IMR-90 (cell line): ENCODE measurements at regions not wholly inside any gene's neighbourhood (a gene's known extent, or its start where the extent isn't known, plus 50 kb on each side); places are given as distances from the start of the nearest gene placed in this dataset.

Source experiments
- ATAC-seq: fragments of 200-7000 bp; cut with Tn5 transposase; 2 replicates; pipeline ENCODE4 v1.9.1; 2020; ENCODE audit warnings: low read depth, mild to moderate bottlenecking, moderate library complexity
- BruUV-seq: library from RNA; stranded (reverse); fragments of 400-500 nt; replicated peaks from 2 replicates; lab custom pipeline; 2021; lab: Mats Ljungman, UMichigan
- CTCF ChIA-PET: fragments of 300-600 bp; formaldehyde crosslinking; extraction: SDS; loops from one replicate; lab custom pipeline; 2021; ENCODE audit warnings: antibody characterized with exemption; lab: Yijun Ruan, JAX
- POLR2A ChIA-PET: fragments of 300-600 bp; sonication (Branson Sonifier 250); formaldehyde crosslinking; loops from one replicate; lab custom pipeline; 2022; ENCODE audit warnings: antibody characterized with exemption; ENCODE audit not compliant: unreplicated experiment; lab: Charles Lee
- DNase-seq: peaks from one replicate; pipeline ENCODE4 v3.0.0; 2013
- H2AFZ ChIP-seq: replicated peaks from 2 replicates; pipeline ENCODE3; 2013; ENCODE audit warnings: low read length, mild to moderate bottlenecking; ENCODE audit not compliant: poor library complexity
- H2AK5ac ChIP-seq: 2 replicates; pipeline ENCODE4 v1.6.1; 2013; ENCODE audit warnings: low read depth, low read length, inconsistent platforms
- H2AK9ac ChIP-seq: replicated peaks from 2 replicates; pipeline ENCODE3; 2013; ENCODE audit warnings: mild to moderate bottlenecking, low read depth, low read length, moderate library complexity; ENCODE audit not compliant: poor library complexity
- H2BK120ac ChIP-seq: 2 replicates; pipeline ENCODE4 v1.6.1; 2013; ENCODE audit warnings: low read depth, low read length, inconsistent platforms
- H2BK15ac ChIP-seq: 3 replicates; pipeline ENCODE4 v1.6.1; 2013; ENCODE audit warnings: low read depth, low read length, inconsistent platforms
- H2BK20ac ChIP-seq: 2 replicates; pipeline ENCODE4 v1.6.1; 2013; ENCODE audit warnings: low read depth, mild to moderate bottlenecking, inconsistent platforms, low read length, moderate library complexity
- H2BK5ac ChIP-seq: 2 replicates; pipeline ENCODE4 v1.6.1; 2013; ENCODE audit warnings: mild to moderate bottlenecking, low read depth, low read length, inconsistent platforms; ENCODE audit not compliant: poor library complexity, severe bottlenecking
- H3K14ac ChIP-seq: replicated peaks from 2 replicates; pipeline ENCODE4 v1.6.1; 2013; ENCODE audit warnings: low read depth, low read length, inconsistent platforms
- H3K18ac ChIP-seq: 2 replicates; pipeline ENCODE4 v1.6.1; 2013; ENCODE audit warnings: low read depth, low read length, control low read depth
- H3K23ac ChIP-seq: 2 replicates; pipeline ENCODE4 v1.6.1; 2013; ENCODE audit warnings: low read depth, low read length, inconsistent platforms
- H3K27ac ChIP-seq: 2 replicates; pipeline ENCODE4 v1.5.1; 2013; ENCODE audit warnings: mild to moderate bottlenecking, control low read depth, low read length; ENCODE audit not compliant: insufficient read depth
- H3K27me3 ChIP-seq: 2 replicates; pipeline ENCODE4 v1.6.1; 2013; ENCODE audit warnings: low read length; ENCODE audit not compliant: control insufficient read depth, insufficient read depth
- H3K36me3 ChIP-seq: 2 replicates; pipeline ENCODE4 v1.6.1; 2013; ENCODE audit warnings: low read length, mixed read lengths; ENCODE audit not compliant: control insufficient read depth, insufficient read depth
- H3K4ac ChIP-seq: 2 replicates; pipeline ENCODE4 v1.6.1; 2013; ENCODE audit warnings: low read depth, low read length, inconsistent platforms
- H3K4me1 ChIP-seq: 2 replicates; pipeline ENCODE4 v1.6.1; 2013; ENCODE audit warnings: low read length, mixed read lengths; ENCODE audit not compliant: control insufficient read depth, insufficient read depth
- H3K4me2 ChIP-seq: 2 replicates; pipeline ENCODE4 v1.6.1; 2013; ENCODE audit warnings: low read depth, mild to moderate bottlenecking, control low read depth, low read length, moderate library complexity
- H3K4me3 ChIP-seq: 2 replicates; pipeline ENCODE4 v1.5.1; 2013; ENCODE audit warnings: low read depth, mild to moderate bottlenecking, control low read depth, low read length, moderate library complexity; ENCODE audit not compliant: insufficient read depth
- H3K56ac ChIP-seq: 2 replicates; pipeline ENCODE4 v1.6.1; 2013; ENCODE audit warnings: low read length, inconsistent platforms; ENCODE audit not compliant: insufficient read depth; ENCODE audit errors: extremely low read depth
- H3K79me1 ChIP-seq, 2 experiments: 2 replicates each; pipeline ENCODE4 v1.6.1; 2013; ENCODE audit warnings: low read length in 2 of 2, inconsistent platforms in 1 of 2, low read depth in 1 of 2
- H3K9ac ChIP-seq: 2 replicates; pipeline ENCODE4 v1.6.1; 2013; ENCODE audit warnings: low read depth, low read length, control low read depth
- H3K9me1 ChIP-seq: 2 replicates; pipeline ENCODE4 v1.6.1; 2013; ENCODE audit warnings: low read length, inconsistent platforms; ENCODE audit not compliant: insufficient read depth
- H3K9me3 ChIP-seq: 2 replicates; pipeline ENCODE4 v1.6.1; 2013; ENCODE audit warnings: low read length; ENCODE audit not compliant: control insufficient read depth, insufficient read depth
- H4K20me1 ChIP-seq: 2 replicates; pipeline ENCODE4 v1.6.1; 2013; ENCODE audit warnings: low read length, inconsistent platforms; ENCODE audit not compliant: insufficient read depth
- H4K5ac ChIP-seq: 2 replicates; pipeline ENCODE4 v1.6.1; 2013; ENCODE audit warnings: mild to moderate bottlenecking, low read depth, low read length, control low read depth
- H4K8ac ChIP-seq, 2 experiments: 2 replicates each; pipeline ENCODE4 v1.6.1; 2013; ENCODE audit warnings: low read depth in 2 of 2, low read length in 2 of 2, control low read depth in 1 of 2, inconsistent platforms in 1 of 2
- H4K91ac ChIP-seq: 2 replicates; pipeline ENCODE4 v1.6.1; 2013; ENCODE audit warnings: low read depth, low read length, inconsistent platforms; ENCODE audit not compliant: insufficient read depth
- BHLHE40 ChIP-seq: fragments of 150-350 bp; IDR thresholded peaks from 2 replicates; pipeline ENCODE4 v1.6.1; 2016; ENCODE audit warnings: mild to moderate bottlenecking, low read depth, low read length
- CHD1 ChIP-seq: IDR thresholded peaks from 2 replicates; pipeline ENCODE4 v1.6.1; 2012; ENCODE audit warnings: low read depth, low read length, improper control_type of control experiment
- FOS ChIP-seq: fragments of 150-350 bp; IDR thresholded peaks from 2 replicates; pipeline ENCODE4 v1.6.1; 2016; ENCODE audit warnings: low read depth, low read length
- MAFK ChIP-seq: IDR thresholded peaks from 2 replicates; pipeline ENCODE4 v1.6.1; 2012; ENCODE audit warnings: low read depth, low read length, improper control_type of control experiment
- MAZ ChIP-seq: IDR thresholded peaks from 2 replicates; pipeline ENCODE4 v1.6.1; 2012; ENCODE audit warnings: low read depth, mild to moderate bottlenecking, low read length, improper control_type of control experiment, moderate library complexity, borderline replicate concordance
- POLR2A ChIP-seq: IDR thresholded peaks from 2 replicates; pipeline ENCODE4 v1.6.1; 2012; ENCODE audit warnings: mild to moderate bottlenecking, low read depth, low read length
- RAD21 ChIP-seq: IDR thresholded peaks from 2 replicates; pipeline ENCODE4 v1.6.1; 2012; ENCODE audit warnings: low read length, improper control_type of control experiment
- RCOR1 ChIP-seq: IDR thresholded peaks from 2 replicates; pipeline ENCODE4 v1.6.1; 2012; ENCODE audit warnings: mild to moderate bottlenecking, low read length, improper control_type of control experiment; ENCODE audit not compliant: insufficient replicate concordance
- RFX5 ChIP-seq: IDR thresholded peaks from 2 replicates; pipeline ENCODE4 v1.8.0; 2012; ENCODE audit warnings: low read depth, mild to moderate bottlenecking, low read length, moderate library complexity
- SMC3 ChIP-seq: fragments of 150-350 bp; IDR thresholded peaks from 2 replicates; pipeline ENCODE4 v1.6.1; 2016; ENCODE audit warnings: low read depth, mild to moderate bottlenecking, antibody characterized with exemption, low read length, moderate library complexity
- dilution Hi-C: fragments of 300-500 bp; cut with HindIII; formaldehyde crosslinking; loops from one replicate; pipeline ENCODE4 v1.14.3; 2018; ENCODE audit warnings: low sequenced_read_pairs; ENCODE audit not compliant: unreplicated experiment
- in situ Hi-C: fragments of 300-500 bp; cut with MboI; formaldehyde crosslinking; loops from 3 replicates; pipeline ENCODE4 v1.14.3; 2019; ENCODE audit warnings: low sequenced_read_pairs, inconsistent platforms, mixed read lengths
- intact Hi-C: fragments of 100-400 bp; cut with micrococcal nuclease; formaldehyde crosslinking; loops from 2 replicates; pipeline ENCODE4 v1.10.0; 2022
- TF ChIP-seq, protein P1 (sequence below): fragments of 150-350 bp; IDR thresholded peaks from 2 replicates; pipeline ENCODE4 v1.6.1; 2016; ENCODE audit warnings: low read depth, mild to moderate bottlenecking, low read length, moderate library complexity, borderline replicate concordance
- TF ChIP-seq, protein P2 (sequence below): fragments of 150-350 bp; IDR thresholded peaks from 2 replicates; pipeline ENCODE4 v1.6.1; 2017; ENCODE audit warnings: mild to moderate bottlenecking, antibody characterized with exemption, low read length, low read depth
- TF ChIP-seq, protein P3 (sequence below): conservative IDR thresholded peaks from 2 replicates; pipeline ENCODE4 v1.5.1; 2012; ENCODE audit warnings: mild to moderate bottlenecking, low read depth, low read length, improper control_type of control experiment

DNA sequence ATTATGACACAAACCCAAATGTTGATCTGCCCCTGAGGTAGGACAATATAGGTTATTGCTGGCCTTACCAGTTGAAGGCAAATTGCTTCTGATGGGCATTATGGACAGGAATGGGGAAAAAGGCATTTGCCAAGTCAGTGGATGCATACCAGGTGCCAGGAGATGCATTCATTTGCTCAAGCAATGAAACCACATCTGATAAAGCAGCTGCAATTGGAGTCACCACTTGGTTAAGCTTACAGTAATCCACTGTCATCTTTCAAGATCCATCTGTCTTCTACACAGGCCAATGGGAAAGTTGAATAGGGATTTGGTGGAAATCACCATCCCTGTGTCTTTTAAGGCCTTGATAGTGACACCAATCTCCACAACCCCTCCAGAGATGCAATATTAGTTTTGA, 648.6 kb downstream of the COL12A1 start:
- H4K8ac ChIP-seq: no peak overlapping the region
- no peak overlapping the region for H4K5ac ChIP-seq
- no peak overlapping the region for H4K91ac ChIP-seq
- H3K9ac ChIP-seq: no peak overlapping the region
- TF ChIP-seq SMC3 (no peak), FOS (no peak), RCOR1 (no peak), MAFK (no peak), MAZ (no peak), CHD1 (no peak), POLR2A (no peak), RAD21 (no peak), BHLHE40 (no peak), RFX5 (no peak)
- TF ChIP-seq, protein P1, sequence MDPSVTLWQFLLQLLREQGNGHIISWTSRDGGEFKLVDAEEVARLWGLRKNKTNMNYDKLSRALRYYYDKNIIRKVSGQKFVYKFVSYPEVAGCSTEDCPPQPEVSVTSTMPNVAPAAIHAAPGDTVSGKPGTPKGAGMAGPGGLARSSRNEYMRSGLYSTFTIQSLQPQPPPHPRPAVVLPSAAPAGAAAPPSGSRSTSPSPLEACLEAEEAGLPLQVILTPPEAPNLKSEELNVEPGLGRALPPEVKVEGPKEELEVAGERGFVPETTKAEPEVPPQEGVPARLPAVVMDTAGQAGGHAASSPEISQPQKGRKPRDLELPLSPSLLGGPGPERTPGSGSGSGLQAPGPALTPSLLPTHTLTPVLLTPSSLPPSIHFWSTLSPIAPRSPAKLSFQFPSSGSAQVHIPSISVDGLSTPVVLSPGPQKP: no peak
- TF ChIP-seq, protein P2, sequence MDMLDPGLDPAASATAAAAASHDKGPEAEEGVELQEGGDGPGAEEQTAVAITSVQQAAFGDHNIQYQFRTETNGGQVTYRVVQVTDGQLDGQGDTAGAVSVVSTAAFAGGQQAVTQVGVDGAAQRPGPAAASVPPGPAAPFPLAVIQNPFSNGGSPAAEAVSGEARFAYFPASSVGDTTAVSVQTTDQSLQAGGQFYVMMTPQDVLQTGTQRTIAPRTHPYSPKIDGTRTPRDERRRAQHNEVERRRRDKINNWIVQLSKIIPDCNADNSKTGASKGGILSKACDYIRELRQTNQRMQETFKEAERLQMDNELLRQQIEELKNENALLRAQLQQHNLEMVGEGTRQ: no peak
- TF ChIP-seq, protein P3, sequence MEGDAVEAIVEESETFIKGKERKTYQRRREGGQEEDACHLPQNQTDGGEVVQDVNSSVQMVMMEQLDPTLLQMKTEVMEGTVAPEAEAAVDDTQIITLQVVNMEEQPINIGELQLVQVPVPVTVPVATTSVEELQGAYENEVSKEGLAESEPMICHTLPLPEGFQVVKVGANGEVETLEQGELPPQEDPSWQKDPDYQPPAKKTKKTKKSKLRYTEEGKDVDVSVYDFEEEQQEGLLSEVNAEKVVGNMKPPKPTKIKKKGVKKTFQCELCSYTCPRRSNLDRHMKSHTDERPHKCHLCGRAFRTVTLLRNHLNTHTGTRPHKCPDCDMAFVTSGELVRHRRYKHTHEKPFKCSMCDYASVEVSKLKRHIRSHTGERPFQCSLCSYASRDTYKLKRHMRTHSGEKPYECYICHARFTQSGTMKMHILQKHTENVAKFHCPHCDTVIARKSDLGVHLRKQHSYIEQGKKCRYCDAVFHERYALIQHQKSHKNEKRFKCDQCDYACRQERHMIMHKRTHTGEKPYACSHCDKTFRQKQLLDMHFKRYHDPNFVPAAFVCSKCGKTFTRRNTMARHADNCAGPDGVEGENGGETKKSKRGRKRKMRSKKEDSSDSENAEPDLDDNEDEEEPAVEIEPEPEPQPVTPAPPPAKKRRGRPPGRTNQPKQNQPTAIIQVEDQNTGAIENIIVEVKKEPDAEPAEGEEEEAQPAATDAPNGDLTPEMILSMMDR: no peak
- H3K4me3 ChIP-seq: no peak overlapping the region
- no TSS peak for BruUV-seq
- no peak overlapping the region for H3K23ac ChIP-seq
- no peak overlapping the region for H3K4me2 ChIP-seq
- H2AK5ac ChIP-seq: no peak overlapping the region
- no peak overlapping the region for H2BK120ac ChIP-seq
- no peaks in the 10 kb centered on the region for H3K79me1 ChIP-seq
- H3K9me1 ChIP-seq: no peaks in the 10 kb centered on the region
- no peaks in the 10 kb centered on the region for H3K36me3 ChIP-seq
- dilution Hi-C loops: no loop called here
- no peak overlapping the region for H3K14ac ChIP-seq
- no peak overlapping the region for H2BK15ac ChIP-seq
- H3K18ac ChIP-seq: no peak overlapping the region
- H2AK9ac ChIP-seq: no peak overlapping the region
- no peak overlapping the region for H3K27ac ChIP-seq
- H2BK20ac ChIP-seq: no peak overlapping the region
- H3K4ac ChIP-seq: no peak overlapping the region
- ATAC-seq (no peak), DNase-seq (no peak)
- ChIA-PET POLR2A (no interaction called here), CTCF (interaction anchor here (0.6 kb wide), 1 partner anchor 12 kb away, joined by 3 read pairs; no protein-coding TSS in a partner anchor)
- H2AFZ ChIP-seq: no peak overlapping the region
- intact Hi-C loops: no loop called here
- in situ Hi-C loops: no loop called here
- H3K56ac ChIP-seq: no peak overlapping the region
- no peaks in the 10 kb centered on the region; the same call in 1 of the 2 replicates for H3K4me1 ChIP-seq
- no peaks in the 10 kb centered on the region for H4K20me1 ChIP-seq
- no peak overlapping the region for H2BK5ac ChIP-seq
- H3K27me3 ChIP-seq: no peaks in the 10 kb centered on the region
- no peaks in the 10 kb centered on the region for H3K9me3 ChIP-seq
